HEK293T (cell line): ENCODE measurements at regions not wholly inside any gene's neighbourhood (a gene's known extent, or its start where the extent isn't known, plus 50 kb on each side); places are given as distances from the start of the nearest gene placed in this dataset.

ENCODE experiments used
- BHLHE40 ChIP-seq: fragments of 450-650 bp; IDR thresholded peaks from 2 replicates; pipeline ENCODE4 v1.6.1; 2016; ENCODE audit warnings: mild to moderate bottlenecking, moderate library complexity, borderline replicate concordance
- FOXA1 ChIP-seq: fragments of 450-650 bp; IDR thresholded peaks from 2 replicates; pipeline ENCODE4 v1.6.1; 2016; ENCODE audit warnings: mild to moderate bottlenecking
- FOXK2 ChIP-seq: fragments of 450-650 bp; IDR thresholded peaks from 2 replicates; pipeline ENCODE4 v1.6.1; 2016; ENCODE audit warnings: mild to moderate bottlenecking
- FOXM1 ChIP-seq: fragments of 450-650 bp; IDR thresholded peaks from 2 replicates; pipeline ENCODE4 v1.6.1; 2017; ENCODE audit warnings: mild to moderate bottlenecking, borderline replicate concordance
- HDGF ChIP-seq: fragments of 450-650 bp; IDR thresholded peaks from 2 replicates; pipeline ENCODE4 v1.6.1; 2017; ENCODE audit warnings: antibody characterized with exemption, borderline replicate concordance
- L3MBTL2 ChIP-seq: fragments of 450-650 bp; conservative IDR thresholded peaks from 2 replicates; pipeline ENCODE4 v1.6.1; 2016; ENCODE audit warnings: mild to moderate bottlenecking
- NFRKB ChIP-seq: fragments of 450-650 bp; IDR thresholded peaks from 2 replicates; pipeline ENCODE4 v1.6.1; 2016; ENCODE audit warnings: mild to moderate bottlenecking, moderate library complexity
- SP1 ChIP-seq: fragments of 450-650 bp; IDR thresholded peaks from 2 replicates; pipeline ENCODE4 v1.6.1; 2017
- SUZ12 ChIP-seq: fragments of 450-650 bp; IDR thresholded peaks from 2 replicates; pipeline ENCODE4 v1.6.1; 2016; ENCODE audit warnings: mild to moderate bottlenecking
- ZNF384 ChIP-seq: fragments of 450-650 bp; IDR thresholded peaks from 2 replicates; pipeline ENCODE4 v1.6.1; 2016

GRCh38 chr7:79553811-79554555, 100.5 kb upstream of the MAGI2 start:
- no peak for TF ChIP-seq SUZ12
- no peak for TF ChIP-seq FOXA1
- TF ChIP-seq L3MBTL2 = no peak
- no peak for TF ChIP-seq BHLHE40
- TF ChIP-seq NFRKB = no peak
- no peak for TF ChIP-seq ZNF384
- TF ChIP-seq HDGF = no peak
- TF ChIP-seq FOXM1 = no peak
- no peak for TF ChIP-seq FOXK2
- TF ChIP-seq SP1 = no peak
